GM12878 (cell line): ENCODE measurements at regions not wholly inside any gene's neighbourhood (a gene's known extent, or its start where the extent isn't known, plus 50 kb on each side); places are given as distances from the start of the nearest gene placed in this dataset.

Source experiments
- ATAC-seq: fragments of 200-7000 bp; cut with Tn5 transposase; 3 replicates; pipeline ENCODE4 v1.9.1; 2020; ENCODE audit warnings: mild to moderate bottlenecking, moderate library complexity
- BruUV-seq: library from RNA; stranded (reverse); fragments of 400-500 nt; replicated peaks from 2 replicates; lab custom pipeline; 2021; lab: Mats Ljungman, UMichigan
- CTCF ChIA-PET: fragments of 300-600 bp; sonication (Branson Sonifier 250); formaldehyde crosslinking; extraction: SDS; loops from one replicate; lab custom pipeline; 2021; ENCODE audit warnings: inconsistent platforms; lab: Yijun Ruan, JAX
- POLR2A ChIA-PET: fragments of 350-600 bp; formaldehyde crosslinking; extraction: SDS; loops from one replicate; lab custom pipeline; 2021; ENCODE audit warnings: inconsistent platforms; lab: Charles Lee
- RAD21 ChIA-PET: fragments of 300-600 bp; sonication (Branson Sonifier 250); formaldehyde crosslinking; loops from one replicate; lab custom pipeline; 2023; ENCODE audit warnings: antibody characterized with exemption; ENCODE audit not compliant: unreplicated experiment; lab: Charles Lee
- SMC1A ChIA-PET: fragments of 300-600 bp; sonication (Branson Sonifier 250); formaldehyde crosslinking; loops from one replicate; lab custom pipeline; 2023; ENCODE audit not compliant: unreplicated experiment, uncharacterized antibody; lab: Charles Lee
- DNase-seq: peaks from one replicate; pipeline ENCODE4 v3.0.0-alpha.2; 2011; ENCODE audit warnings: low read depth, low spot score
- FAIRE-seq: peaks from 3 replicates; lab custom pipeline; 2011; peaks lifted over from hg19 to GRCh38; lab: Jason Lieb, UNC
- H2AFZ ChIP-seq: 2 replicates; pipeline ENCODE4 v1.6.0; 2011; ENCODE audit warnings: low read depth, low read length, control low read depth; ENCODE audit not compliant: control insufficient read depth
- H3K27ac ChIP-seq: 2 replicates; pipeline ENCODE4 v1.5.1; 2011; ENCODE audit warnings: control low read depth; ENCODE audit not compliant: control insufficient read depth, insufficient read depth
- H3K27me3 ChIP-seq, 2 experiments: replicated peaks in 1 of 2; 2 replicates each; pipeline versions ENCODE4 v1.6.0 to v1.6.1; 2011; ENCODE audit warnings: low read length in 1 of 2; ENCODE audit not compliant: control insufficient read depth in 2 of 2, insufficient read depth in 2 of 2
- H3K36me3 ChIP-seq, 2 experiments: 2 replicates each; pipeline ENCODE4 v1.5.1; 2011; ENCODE audit warnings: low read length in 1 of 2; ENCODE audit not compliant: control insufficient read depth in 2 of 2, insufficient read depth in 2 of 2
- H3K4me1 ChIP-seq: 2 replicates; pipeline ENCODE4 v1.6.1; 2011; ENCODE audit warnings: mild to moderate bottlenecking, low read length, moderate library complexity, mixed read lengths; ENCODE audit not compliant: control insufficient read depth, insufficient read depth
- H3K4me2 ChIP-seq: 2 replicates; pipeline ENCODE4 v1.6.0; 2011; ENCODE audit warnings: control low read depth; ENCODE audit not compliant: control insufficient read depth, insufficient read depth
- H3K4me3 ChIP-seq: fragments of 200-600 bp; sonication (generic); 2 replicates; pipeline ENCODE4 v1.5.1; 2016
- H3K79me2 ChIP-seq: 2 replicates; pipeline ENCODE4 v1.6.0; 2011; ENCODE audit warnings: low read length; ENCODE audit not compliant: control insufficient read depth, insufficient read depth
- H3K9ac ChIP-seq: 2 replicates; pipeline ENCODE4 v1.8.0; 2011; ENCODE audit warnings: low read length, control low read depth, mixed read lengths; ENCODE audit not compliant: control insufficient read depth, insufficient read depth
- H3K9me3 ChIP-seq: replicated peaks from 3 replicates; pipeline ENCODE4 v1.5.1; 2011; ENCODE audit warnings: mild to moderate bottlenecking, low read length; ENCODE audit not compliant: control insufficient read depth, insufficient read depth
- H4K20me1 ChIP-seq: 2 replicates; pipeline ENCODE4 v1.6.0; 2011; ENCODE audit not compliant: control insufficient read depth, insufficient read depth
- MEF2A ChIP-seq: IDR thresholded peaks from 2 replicates; pipeline ENCODE4 v1.6.1; 2011; ENCODE audit warnings: low read depth, mild to moderate bottlenecking, low read length, moderate library complexity; ENCODE audit not compliant: insufficient read depth
- MTA2 ChIP-seq: fragments of 450-650 bp; IDR thresholded peaks from 2 replicates; pipeline ENCODE4 v1.6.1; 2016; ENCODE audit warnings: low read depth, mild to moderate bottlenecking, moderate library complexity
- MXI1 ChIP-seq: fragments of 150-350 bp; IDR thresholded peaks from 2 replicates; pipeline ENCODE4 v1.6.1; 2011; ENCODE audit warnings: low read depth, mild to moderate bottlenecking, inconsistent platforms, low read length, improper control_type of control experiment
- RELA ChIP-seq: fragments of 450-650 bp; IDR thresholded peaks from 2 replicates; pipeline ENCODE4 v1.8.0; 2014; ENCODE audit warnings: borderline replicate concordance; ENCODE audit not compliant: partially characterized antibody
- RUNX3 ChIP-seq: IDR thresholded peaks from 2 replicates; pipeline ENCODE4 v1.6.1; 2012; ENCODE audit warnings: low read length, inconsistent platforms
- YBX1 ChIP-seq: fragments of 450-650 bp; IDR thresholded peaks from 2 replicates; pipeline ENCODE4 v1.6.1; 2016; ENCODE audit warnings: antibody characterized with exemption
- ZNF24 ChIP-seq: fragments of 450-650 bp; IDR thresholded peaks from 2 replicates; pipeline ENCODE4 v1.6.1; 2017; ENCODE audit warnings: antibody characterized with exemption, mild to moderate bottlenecking
- ZNF274 ChIP-seq: IDR thresholded peaks from one replicate; pipeline ENCODE4 v1.8.0; 2011; ENCODE audit not compliant: insufficient read length, insufficient read depth
- WGBS: methylation state at CpG from one replicate; pipeline ENCODE4 v1.1.6; 2016; ENCODE audit warnings: low lambda C conversion rate; ENCODE audit not compliant: insufficient replicate concordance, insufficient coverage; ENCODE audit errors: missing lambda C conversion rate; 5-methylcytosine and 5-hydroxymethylcytosine counted together
- in situ Hi-C: fragments of 300-500 bp; cut with MboI; formaldehyde crosslinking; loops from 9 replicates; pipeline ENCODE4 v1.14.3; 2018; ENCODE audit warnings: mixed read lengths
- intact Hi-C: fragments of 100-400 bp; cut with micrococcal nuclease; formaldehyde crosslinking; loops from one replicate; pipeline ENCODE4 v1.14.2; 2022; ENCODE audit not compliant: unreplicated experiment
- TF ChIP-seq, protein P1 (sequence below): fragments of 450-650 bp; formaldehyde crosslinking; IDR thresholded peaks from 2 replicates; pipeline ENCODE4 v1.4.0; 2020; ENCODE audit warnings: mild to moderate bottlenecking, moderate library complexity
- TF ChIP-seq, protein P2 (sequence below): fragments of 450-650 bp; IDR thresholded peaks from 2 replicates; pipeline ENCODE4 v1.6.1; 2017; ENCODE audit warnings: mild to moderate bottlenecking

DNA sequence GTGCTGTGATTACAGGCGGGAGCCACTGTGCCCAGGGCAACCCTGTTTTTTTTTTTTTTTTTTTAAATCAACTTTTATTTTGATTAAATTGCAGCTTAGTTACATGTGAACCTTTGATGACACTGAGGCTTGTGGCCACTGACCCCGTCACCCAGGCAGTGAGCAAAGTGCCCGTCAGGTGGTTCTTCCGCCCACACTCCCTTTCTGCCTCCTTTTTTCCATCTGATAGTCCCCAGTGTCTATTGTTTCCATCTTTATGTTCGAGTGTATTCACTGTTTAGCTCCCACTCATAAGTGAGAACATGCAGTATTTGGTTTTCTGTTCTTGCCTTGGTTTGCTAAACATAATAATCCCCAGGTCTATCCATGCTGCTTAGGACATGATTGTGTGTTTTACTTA is 110.9 kb upstream of the GRK3 start:
- ATAC-seq (no peak), FAIRE-seq (no peak), DNase-seq (no peak)
- BruUV-seq = no TSS peak
- POLR2A ChIA-PET = interaction anchor here (0.6 kb wide), 1 partner anchor 319 kb away, joined by 3 read pairs; no protein-coding TSS in a partner anchor
- H4K20me1 ChIP-seq = peaks cover 2% of the 10 kb centered on the region; the same call in 1 of the 2 replicates
- H3K4me3 ChIP-seq = no peak overlapping the region
- in situ Hi-C loops = no loop called here
- H3K79me2 ChIP-seq = peaks cover 59% of the 10 kb centered on the region
- intact Hi-C loops = no loop called here
- no peak overlapping the region for H3K27ac ChIP-seq
- no peak overlapping the region for H3K9ac ChIP-seq
- peaks cover 6% of the 10 kb centered on the region in 2 experiments; a peak in 3 of 4 replicates for H3K36me3 ChIP-seq
- no peaks in the 10 kb centered on the region for H3K9me3 ChIP-seq
- RAD21 ChIA-PET = no interaction called here
- SMC1A ChIA-PET = interaction anchor here (1.3 kb wide), 1 partner anchor 90 kb away, joined by 3 read pairs; no protein-coding TSS in a partner anchor
- 72% methylated on average over 4 of the region's 5 CpGs for WGBS
- H2AFZ ChIP-seq = no peak overlapping the region
- H3K4me2 ChIP-seq = no peak overlapping the region
- no peaks in the 10 kb centered on the region for H3K27me3 ChIP-seq
- no peaks in the 10 kb centered on the region for H3K4me1 ChIP-seq
- TF ChIP-seq ZNF274 (no peak), RUNX3 (no peak), RELA (no peak), MXI1 (no peak), YBX1 (no peak), MEF2A (no peak), MTA2 (no peak), ZNF24 (no peak)
- TF ChIP-seq, protein P1, sequence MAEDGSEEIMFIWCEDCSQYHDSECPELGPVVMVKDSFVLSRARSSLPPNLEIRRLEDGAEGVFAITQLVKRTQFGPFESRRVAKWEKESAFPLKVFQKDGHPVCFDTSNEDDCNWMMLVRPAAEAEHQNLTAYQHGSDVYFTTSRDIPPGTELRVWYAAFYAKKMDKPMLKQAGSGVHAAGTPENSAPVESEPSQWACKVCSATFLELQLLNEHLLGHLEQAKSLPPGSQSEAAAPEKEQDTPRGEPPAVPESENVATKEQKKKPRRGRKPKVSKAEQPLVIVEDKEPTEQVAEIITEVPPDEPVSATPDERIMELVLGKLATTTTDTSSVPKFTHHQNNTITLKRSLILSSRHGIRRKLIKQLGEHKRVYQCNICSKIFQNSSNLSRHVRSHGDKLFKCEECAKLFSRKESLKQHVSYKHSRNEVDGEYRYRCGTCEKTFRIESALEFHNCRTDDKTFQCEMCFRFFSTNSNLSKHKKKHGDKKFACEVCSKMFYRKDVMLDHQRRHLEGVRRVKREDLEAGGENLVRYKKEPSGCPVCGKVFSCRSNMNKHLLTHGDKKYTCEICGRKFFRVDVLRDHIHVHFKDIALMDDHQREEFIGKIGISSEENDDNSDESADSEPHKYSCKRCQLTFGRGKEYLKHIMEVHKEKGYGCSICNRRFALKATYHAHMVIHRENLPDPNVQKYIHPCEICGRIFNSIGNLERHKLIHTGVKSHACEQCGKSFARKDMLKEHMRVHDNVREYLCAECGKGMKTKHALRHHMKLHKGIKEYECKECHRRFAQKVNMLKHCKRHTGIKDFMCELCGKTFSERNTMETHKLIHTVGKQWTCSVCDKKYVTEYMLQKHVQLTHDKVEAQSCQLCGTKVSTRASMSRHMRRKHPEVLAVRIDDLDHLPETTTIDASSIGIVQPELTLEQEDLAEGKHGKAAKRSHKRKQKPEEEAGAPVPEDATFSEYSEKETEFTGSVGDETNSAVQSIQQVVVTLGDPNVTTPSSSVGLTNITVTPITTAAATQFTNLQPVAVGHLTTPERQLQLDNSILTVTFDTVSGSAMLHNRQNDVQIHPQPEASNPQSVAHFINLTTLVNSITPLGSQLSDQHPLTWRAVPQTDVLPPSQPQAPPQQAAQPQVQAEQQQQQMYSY (CRISPR knock-in tag) = no peak
- TF ChIP-seq, protein P2, sequence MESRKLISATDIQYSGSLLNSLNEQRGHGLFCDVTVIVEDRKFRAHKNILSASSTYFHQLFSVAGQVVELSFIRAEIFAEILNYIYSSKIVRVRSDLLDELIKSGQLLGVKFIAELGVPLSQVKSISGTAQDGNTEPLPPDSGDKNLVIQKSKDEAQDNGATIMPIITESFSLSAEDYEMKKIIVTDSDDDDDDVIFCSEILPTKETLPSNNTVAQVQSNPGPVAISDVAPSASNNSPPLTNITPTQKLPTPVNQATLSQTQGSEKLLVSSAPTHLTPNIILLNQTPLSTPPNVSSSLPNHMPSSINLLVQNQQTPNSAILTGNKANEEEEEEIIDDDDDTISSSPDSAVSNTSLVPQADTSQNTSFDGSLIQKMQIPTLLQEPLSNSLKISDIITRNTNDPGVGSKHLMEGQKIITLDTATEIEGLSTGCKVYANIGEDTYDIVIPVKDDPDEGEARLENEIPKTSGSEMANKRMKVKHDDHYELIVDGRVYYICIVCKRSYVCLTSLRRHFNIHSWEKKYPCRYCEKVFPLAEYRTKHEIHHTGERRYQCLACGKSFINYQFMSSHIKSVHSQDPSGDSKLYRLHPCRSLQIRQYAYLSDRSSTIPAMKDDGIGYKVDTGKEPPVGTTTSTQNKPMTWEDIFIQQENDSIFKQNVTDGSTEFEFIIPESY = no peak
- CTCF ChIA-PET = interaction anchor here (0.8 to 1.5 kb wide), 3 partner anchors 9 to 319 kb away, joined by 3 to 4 read pairs (median 3); no protein-coding TSS in a partner anchor
